Bronchial epithelial cell (primary cell): ENCODE measurements at regions not wholly inside any gene's neighbourhood (a gene's known extent, or its start where the extent isn't known, plus 50 kb on each side); places are given as distances from the start of the nearest gene placed in this dataset.
A peak's percentile ranks its signal among the peaks of the same experiment; 100 is the strongest.

Experiments used
- DNase-seq: peaks from one replicate; pipeline ENCODE4 v3.0.0-alpha.2; 2010; ENCODE audit warnings: low read depth
- FAIRE-seq: peaks from 2 replicates; lab custom pipeline; 2011; peaks lifted over from hg19 to GRCh38; lab: Jason Lieb, UNC
- H3K27me3 ChIP-seq: 2 replicates; pipeline ENCODE4 v1.5.1; 2011; ENCODE audit warnings: low read length; ENCODE audit not compliant: control insufficient read depth, insufficient read depth
- H3K36me3 ChIP-seq: 2 replicates; pipeline ENCODE4 v1.5.1; 2011; ENCODE audit warnings: low read length; ENCODE audit not compliant: control insufficient read depth, insufficient read depth
- H3K4me3 ChIP-seq: 2 replicates; pipeline ENCODE4 v1.5.1; 2011; ENCODE audit warnings: mild to moderate bottlenecking, low read depth, low read length, control low read depth
- TF ChIP-seq, protein P1 (sequence below): IDR thresholded peaks from 2 replicates; pipeline ENCODE4 v1.5.1; 2011; ENCODE audit warnings: mild to moderate bottlenecking, moderate library complexity, low read length, control low read depth, inconsistent platforms; ENCODE audit not compliant: insufficient read depth, severe bottlenecking

GRCh38 chr7:46835556-46835955 lies 746.4 kb downstream of the TNS3 start:
- DNase-seq (no peak), FAIRE-seq (no peak)
- Histone ChIP-seq H3K4me3 (no peak overlapping the region), H3K36me3 (no peaks in the 10 kb centered on the region), H3K27me3 (no peaks in the 10 kb centered on the region)
- TF ChIP-seq, protein P1, sequence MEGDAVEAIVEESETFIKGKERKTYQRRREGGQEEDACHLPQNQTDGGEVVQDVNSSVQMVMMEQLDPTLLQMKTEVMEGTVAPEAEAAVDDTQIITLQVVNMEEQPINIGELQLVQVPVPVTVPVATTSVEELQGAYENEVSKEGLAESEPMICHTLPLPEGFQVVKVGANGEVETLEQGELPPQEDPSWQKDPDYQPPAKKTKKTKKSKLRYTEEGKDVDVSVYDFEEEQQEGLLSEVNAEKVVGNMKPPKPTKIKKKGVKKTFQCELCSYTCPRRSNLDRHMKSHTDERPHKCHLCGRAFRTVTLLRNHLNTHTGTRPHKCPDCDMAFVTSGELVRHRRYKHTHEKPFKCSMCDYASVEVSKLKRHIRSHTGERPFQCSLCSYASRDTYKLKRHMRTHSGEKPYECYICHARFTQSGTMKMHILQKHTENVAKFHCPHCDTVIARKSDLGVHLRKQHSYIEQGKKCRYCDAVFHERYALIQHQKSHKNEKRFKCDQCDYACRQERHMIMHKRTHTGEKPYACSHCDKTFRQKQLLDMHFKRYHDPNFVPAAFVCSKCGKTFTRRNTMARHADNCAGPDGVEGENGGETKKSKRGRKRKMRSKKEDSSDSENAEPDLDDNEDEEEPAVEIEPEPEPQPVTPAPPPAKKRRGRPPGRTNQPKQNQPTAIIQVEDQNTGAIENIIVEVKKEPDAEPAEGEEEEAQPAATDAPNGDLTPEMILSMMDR, result no peak

DNA sequence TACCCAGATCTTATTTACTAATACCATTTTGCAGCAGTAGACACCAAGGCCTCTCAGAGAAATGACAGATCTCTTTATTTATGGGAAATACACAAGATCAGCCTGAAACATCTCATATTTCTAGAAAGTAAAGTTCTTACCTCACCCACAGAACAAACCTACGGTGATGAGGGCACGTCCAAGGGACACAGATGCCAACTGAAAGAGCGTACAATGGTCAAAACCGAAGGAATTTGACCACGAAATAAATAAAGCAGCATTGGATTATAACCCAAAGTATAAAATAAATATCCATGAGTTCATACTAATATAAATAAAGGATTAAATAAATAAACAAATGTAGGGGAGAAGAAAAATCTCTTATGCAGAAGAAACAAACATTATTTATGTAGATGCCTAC lies 747.0 kb downstream of the TNS3 start:
- FAIRE-seq, result no peak
- no peak for DNase-seq
- H3K4me3 ChIP-seq, result no peak overlapping the region
- no peaks in the 10 kb centered on the region for H3K36me3 ChIP-seq
- TF ChIP-seq, protein P1, result no peak
- H3K27me3 ChIP-seq, result no peaks in the 10 kb centered on the region

DNA sequence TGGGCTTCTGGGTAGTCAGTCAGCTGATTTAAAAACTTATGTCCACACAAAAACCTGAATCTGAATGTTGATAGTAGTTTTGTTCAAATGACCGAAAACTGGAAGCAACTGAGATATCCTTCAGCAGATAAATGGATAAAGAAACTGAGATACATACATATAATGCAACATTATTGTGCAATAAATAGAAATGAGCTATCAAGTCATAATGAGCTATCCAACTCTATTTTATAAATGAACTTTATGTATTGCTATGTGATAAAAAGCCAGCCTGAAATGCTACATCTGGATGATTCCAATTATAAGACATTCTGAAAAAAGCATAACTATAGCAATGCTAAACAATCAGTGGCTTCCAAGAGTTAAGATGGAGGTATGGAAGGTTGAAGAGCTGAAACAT lies 748.7 kb downstream of the TNS3 start:
- TF ChIP-seq, protein P1, result no peak

DNA sequence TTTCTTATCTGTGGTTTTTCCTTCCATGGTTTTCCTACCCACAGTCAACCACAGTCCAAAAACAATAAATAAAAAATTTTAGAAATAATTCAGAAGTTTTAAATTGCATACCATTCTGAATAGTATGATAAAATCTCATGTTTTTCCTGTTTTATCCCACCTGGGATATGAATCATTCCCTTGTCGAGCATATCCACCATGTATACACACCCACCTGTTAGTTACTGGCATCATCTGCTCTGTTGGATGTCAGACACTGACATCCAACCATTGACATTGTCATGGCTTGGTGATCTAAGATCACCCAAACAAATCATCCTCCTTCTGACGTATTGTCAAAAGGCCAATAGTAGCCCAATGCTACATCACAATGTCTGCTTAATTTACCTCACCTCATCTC lies 749.8 kb downstream of the TNS3 start:
- DNase-seq (no peak), FAIRE-seq (no peak)
- Histone ChIP-seq H3K4me3 (no peak overlapping the region), H3K27me3 (no peaks in the 10 kb centered on the region), H3K36me3 (no peaks in the 10 kb centered on the region)
- TF ChIP-seq, protein P1, result no peak

More for the DNA sequence above, 748.7 kb downstream of the TNS3 start:
- DNase-seq (no peak), FAIRE-seq (no peak)
- no peaks in the 10 kb centered on the region for H3K36me3 ChIP-seq
- H3K4me3 ChIP-seq, result no peak overlapping the region
- H3K27me3 ChIP-seq, result no peaks in the 10 kb centered on the region

GRCh38 chr7:46819819-46820218 lies 762.1 kb downstream of the TNS3 start:
- DNase-seq (no peak), FAIRE-seq (no peak)
- TF ChIP-seq, protein P1, result no peak
- H3K27me3 ChIP-seq, result no peaks in the 10 kb centered on the region
- no peak overlapping the region for H3K4me3 ChIP-seq
- H3K36me3 ChIP-seq, result no peaks in the 10 kb centered on the region

DNA sequence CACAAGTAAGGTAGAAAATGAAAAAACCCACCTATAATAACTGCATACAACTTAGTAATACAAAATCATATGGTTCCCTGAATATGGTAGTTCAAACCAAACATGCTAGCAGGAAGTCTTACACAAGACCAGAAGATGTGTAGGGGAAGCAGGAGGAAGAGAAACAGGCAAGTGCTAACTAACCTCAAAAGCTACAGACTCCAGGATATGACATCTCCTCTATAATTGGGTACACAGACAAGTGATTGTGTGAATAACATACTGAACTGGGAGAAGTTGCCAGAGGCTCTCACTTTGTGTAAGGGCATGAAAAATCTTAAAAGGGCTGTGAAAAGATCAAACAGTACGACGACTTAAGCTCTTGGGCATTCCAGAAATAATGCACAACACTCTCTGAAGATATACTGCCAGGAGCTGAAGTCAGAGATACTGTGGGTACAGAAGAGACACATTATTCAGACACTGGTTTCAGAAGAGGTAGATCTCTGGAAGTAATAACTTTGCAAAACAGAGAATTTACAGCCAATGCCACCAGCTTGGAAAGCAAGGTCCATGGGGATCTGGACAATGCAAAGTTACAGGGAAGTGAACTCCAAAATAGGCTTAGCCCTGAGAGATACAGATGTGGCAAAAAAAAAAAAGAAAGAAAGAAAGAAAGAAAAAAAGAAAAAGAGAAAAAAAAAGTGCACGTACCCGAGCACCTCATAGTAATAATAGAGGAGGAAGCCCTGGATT lies 767.2 kb downstream of the TNS3 start:
- Histone ChIP-seq H3K36me3 (no peaks in the 10 kb centered on the region), H3K27me3 (no peaks in the 10 kb centered on the region), H3K4me3 (no peak overlapping the region)
- DNase-seq, result peak; percentile 4
- TF ChIP-seq, protein P1, result no peak
- no peak for FAIRE-seq
